HG03060 (cell line): ENCODE measurements at regions not wholly inside any gene's neighbourhood (a gene's known extent, or its start where the extent isn't known, plus 50 kb on each side); places are given as distances from the start of the nearest gene placed in this dataset.

ENCODE experiments used
- ATAC-seq: cut with Tn5 transposase; IDR thresholded peaks from one replicate; pipeline ENCODE4 v1.9.1; 2021; ENCODE audit warnings: low read depth, moderate number of reproducible peaks; ENCODE audit not compliant: unreplicated experiment

GRCh38 chr22:47293368-47294221 lies 531.1 kb downstream of the TBC1D22A start:
- no peak for ATAC-seq

DNA sequence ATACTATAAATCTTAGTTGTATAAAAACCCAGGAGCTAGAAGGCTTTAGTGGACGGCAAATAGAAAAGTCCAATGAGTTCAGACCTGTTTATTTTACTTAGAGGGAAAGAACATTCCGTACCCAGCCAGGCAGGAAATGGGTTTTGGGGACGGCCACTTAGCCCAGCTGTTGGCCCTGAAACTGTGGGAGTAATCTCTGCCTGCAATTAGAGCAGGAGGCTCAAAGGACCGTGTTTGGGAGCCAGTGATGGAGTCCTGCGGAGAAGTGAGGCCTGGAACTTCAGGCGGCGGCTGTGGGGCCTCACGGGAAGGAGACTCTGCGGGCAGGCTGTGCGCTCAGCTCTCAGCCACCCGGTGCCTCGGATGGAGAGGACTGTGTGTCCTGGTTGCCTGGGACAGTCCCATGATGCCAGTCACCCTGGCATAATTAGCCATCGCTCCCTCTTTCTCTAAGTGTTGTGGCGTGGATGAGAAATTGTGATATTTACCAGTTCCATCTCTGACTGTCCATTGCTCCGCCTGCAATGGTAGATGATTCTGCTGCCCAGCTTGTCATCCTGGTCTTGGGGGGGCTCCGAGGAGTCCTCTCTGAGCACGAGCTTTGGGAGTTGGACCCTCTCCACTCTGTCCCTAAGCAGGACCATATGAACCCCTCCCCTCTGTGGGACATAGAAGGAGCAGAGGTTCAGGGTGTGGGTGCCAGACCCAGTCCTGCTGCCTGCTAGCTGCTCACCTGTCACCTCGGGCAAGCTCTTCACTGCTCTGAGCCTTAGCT lies 530.3 kb downstream of the TBC1D22A start:
- no peak for ATAC-seq

- ATAC-seq = no peak
Measured at GRCh38 chr22:47291565-47292495, 529.4 kb downstream of the TBC1D22A start.

GRCh38 chr22:47290706-47291430 lies 528.4 kb downstream of the TBC1D22A start:
- no peak for ATAC-seq

DNA sequence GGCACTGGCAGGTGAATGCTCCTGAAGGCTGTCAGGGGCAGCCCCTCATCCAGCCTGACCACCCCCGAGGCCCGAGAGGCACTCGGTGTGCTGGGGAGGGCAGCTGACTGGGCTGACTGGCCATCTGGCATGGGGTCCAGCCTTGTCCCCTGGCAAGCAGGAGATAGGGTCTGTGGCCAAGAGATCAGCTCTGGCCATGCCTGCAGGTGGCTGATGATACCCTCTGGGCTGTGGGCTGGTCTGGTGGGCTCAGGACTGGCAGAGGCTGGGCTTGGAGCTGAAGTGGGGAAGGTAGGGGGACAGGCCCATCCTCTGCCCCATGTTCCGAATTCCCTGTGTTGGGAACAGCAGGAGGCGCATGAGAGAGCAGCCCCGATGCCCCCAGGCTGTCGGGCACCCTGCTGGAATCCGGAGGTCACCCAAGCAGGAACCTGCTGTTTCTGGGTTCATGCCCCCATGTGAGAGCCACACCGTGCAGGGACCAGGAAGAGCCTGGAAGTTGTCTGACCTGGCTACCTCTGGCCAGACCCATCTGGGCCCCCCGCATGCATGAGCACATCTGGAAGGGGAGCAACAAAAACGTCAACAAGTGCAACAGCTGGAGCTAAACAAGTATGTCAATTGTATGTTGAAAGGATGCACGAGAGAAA lies 527.0 kb downstream of the TBC1D22A start:
- ATAC-seq = no peak

GRCh38 chr22:47288680-47289079 lies 526.2 kb downstream of the TBC1D22A start:
- no peak for ATAC-seq

- ATAC-seq = no peak
Measured at GRCh38 chr22:47287516-47287915, 525.1 kb downstream of the TBC1D22A start.

- ATAC-seq = no peak
Measured at GRCh38 chr22:47286590-47286989, 524.1 kb downstream of the TBC1D22A start.

DNA sequence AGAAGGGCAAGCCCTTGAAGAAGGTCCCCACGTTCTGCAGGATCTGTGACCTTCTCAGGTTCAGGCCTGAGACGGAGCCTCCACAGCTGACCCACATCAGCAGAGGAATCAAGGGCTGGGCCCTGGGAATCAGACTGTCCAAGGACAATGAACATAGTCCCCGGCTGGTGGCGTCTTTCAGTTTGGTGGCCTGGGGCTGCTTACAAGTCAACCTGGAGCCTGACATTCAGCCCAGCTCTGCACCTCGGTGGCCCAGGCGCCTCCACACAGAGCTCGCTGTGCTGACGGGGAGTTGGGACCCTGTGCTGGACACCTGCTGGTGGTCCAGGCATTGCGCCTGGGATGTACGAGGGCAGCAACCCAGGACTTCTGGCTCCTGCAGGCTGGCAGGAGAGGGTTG lies 523.5 kb downstream of the TBC1D22A start:
- ATAC-seq = no peak

- ATAC-seq = no peak
Measured at GRCh38 chr22:47284822-47285221, 522.4 kb downstream of the TBC1D22A start.

DNA sequence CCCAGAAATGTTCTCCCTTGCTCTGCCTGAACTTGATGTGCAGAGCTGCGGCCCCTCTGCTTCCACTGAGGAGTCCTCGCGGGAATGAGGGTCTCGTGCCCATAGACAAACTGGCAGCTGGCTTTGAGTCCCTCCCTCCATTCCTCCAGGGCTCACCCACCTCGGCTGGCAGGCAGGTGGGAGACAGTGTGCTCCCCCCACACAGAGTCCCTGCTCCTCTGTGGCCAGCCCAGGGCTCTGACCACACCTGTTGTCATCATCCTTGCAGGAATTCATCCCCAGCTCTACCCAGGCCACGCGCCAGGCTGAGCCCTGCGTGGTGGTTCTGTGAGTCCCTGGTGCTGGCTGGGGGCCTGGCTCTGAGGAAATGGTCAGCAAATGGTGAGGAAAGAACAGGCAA lies 521.9 kb downstream of the TBC1D22A start:
- ATAC-seq = no peak

- ATAC-seq = no peak
Measured at GRCh38 chr22:47283616-47284270, 521.3 kb downstream of the TBC1D22A start.

DNA sequence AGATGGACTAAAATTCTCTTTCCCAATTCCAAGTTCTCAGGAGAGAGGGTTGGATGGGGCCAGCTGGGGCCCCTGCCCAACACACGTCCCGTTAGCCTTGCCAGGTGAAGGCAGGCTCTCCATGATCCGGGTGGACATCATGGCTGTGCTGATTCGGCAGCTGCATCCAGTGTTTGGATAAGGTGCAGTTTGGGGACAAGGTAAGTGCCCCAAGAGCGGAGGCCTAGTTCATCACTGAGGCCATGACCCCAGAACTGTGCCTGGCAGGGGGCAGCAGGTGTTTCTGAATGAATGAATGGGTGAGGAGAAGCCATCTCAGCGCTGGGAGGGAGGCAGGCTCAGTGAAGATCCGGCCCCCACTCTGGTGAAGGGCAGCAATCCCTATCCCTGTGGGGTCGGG lies 520.4 kb downstream of the TBC1D22A start:
- no peak for ATAC-seq

DNA sequence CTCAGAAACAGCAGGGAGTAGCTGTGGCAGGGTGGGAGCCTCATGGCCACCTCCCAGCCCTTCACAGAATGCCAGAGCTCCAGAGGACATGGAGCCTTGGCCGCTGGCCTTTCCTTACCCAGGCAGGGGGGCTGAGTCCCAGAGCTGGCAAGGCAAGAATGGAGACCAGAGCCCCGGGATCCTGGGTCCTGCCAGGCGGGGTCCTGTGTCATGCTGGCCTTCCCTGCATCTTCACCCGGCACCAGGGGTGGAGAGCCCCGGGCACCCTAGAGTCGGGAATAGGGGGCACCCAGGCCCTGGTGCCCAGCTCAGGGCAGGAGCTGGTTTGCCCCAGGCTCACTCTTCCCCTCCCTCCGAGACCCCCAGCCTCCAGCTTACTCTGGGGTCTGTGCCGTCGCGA lies 519.9 kb downstream of the TBC1D22A start:
- ATAC-seq = no peak

GRCh38 chr22:47281126-47282106 lies 519.0 kb downstream of the TBC1D22A start:
- ATAC-seq = no peak

GRCh38 chr22:47280301-47280700 lies 517.9 kb downstream of the TBC1D22A start:
- no peak for ATAC-seq

DNA sequence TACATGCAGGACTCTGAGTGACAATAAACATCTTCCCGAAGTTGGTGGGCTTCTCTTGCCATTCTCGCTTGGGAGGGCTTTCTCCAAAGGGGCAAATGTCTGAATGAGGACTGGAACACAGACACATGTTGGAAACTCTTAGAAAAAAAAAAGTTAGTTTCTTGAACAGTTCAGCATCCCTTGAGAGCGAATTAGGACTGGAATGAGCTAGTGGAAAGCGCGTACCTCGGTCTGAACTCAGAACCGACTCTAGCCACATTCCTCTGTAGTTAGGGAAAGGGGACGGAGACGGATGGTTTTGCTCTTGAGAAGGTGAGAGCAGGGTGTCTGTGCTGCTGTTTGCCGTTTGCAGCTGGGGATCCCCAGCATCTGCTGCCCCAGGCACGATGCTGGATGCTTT lies 517.3 kb downstream of the TBC1D22A start:
- no peak for ATAC-seq

GRCh38 chr22:47279337-47279736 lies 516.9 kb downstream of the TBC1D22A start:
- ATAC-seq = no peak
